GM21786 (cell line): ENCODE measurements at regions not wholly inside any gene's neighbourhood (a gene's known extent, or its start where the extent isn't known, plus 50 kb on each side); places are given as distances from the start of the nearest gene placed in this dataset.
"Not testable (repeated sequence)": the region's sequence is repeated elsewhere in the genome, so short reads cannot be mapped to it uniquely, and the experiment has no call there.

Experiments used
- ATAC-seq: cut with Tn5 transposase; IDR thresholded peaks from one replicate; pipeline ENCODE4 v1.9.1; 2021; ENCODE audit not compliant: unreplicated experiment

GRCh38 chr4:138113819-138114400 is 128.2 kb downstream of the SLC7A11 start:
- no peak for ATAC-seq

GRCh38 chr4:138112890-138113289 is 129.3 kb downstream of the SLC7A11 start:
- not testable (repeated sequence) for ATAC-seq

DNA sequence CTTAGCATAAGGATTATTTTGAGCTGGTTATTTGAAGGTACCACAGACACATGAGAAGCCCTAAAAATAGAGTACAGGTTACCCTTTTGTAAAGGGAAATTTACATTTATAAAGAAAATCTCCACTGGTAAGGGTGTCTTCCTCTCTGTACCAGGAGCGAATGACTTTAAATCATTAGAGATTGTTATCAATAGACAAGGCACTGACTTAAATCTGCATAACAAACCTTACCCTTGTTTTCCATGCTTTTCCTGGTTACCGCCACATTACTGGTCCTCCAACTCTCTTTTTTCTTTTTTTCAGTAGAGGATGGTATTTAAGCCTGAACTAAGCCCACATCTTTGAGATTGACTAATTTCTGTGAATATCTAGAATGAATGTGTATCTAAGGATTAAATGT is 129.8 kb downstream of the SLC7A11 start:
- no peak for ATAC-seq

DNA sequence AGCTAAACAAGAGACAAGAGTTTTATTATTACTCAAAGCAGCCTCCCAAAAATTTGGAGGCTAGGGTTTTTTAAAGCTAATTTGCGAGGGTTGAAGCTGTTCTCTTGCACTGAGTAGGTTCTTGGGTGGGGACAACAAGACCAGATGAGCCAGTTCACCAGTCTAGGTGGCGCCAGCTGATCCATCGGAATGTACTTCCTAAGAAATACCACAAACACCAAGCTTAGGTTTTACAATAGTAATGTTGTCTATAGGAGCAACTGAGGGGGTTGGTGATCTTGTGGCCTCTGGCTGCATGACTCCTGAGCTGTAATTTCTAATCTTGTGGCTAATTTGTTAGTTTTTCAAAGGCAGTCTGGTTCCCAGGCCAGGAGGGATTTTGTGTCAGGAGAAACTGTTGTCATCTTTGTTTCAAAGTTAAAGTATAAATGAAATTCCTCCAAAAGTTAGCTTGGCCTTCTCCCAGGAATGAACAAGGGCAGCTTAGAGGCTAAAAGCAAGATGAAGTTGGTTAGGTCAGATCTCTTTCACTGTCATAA is 130.6 kb downstream of the SLC7A11 start:
- ATAC-seq = no peak

DNA sequence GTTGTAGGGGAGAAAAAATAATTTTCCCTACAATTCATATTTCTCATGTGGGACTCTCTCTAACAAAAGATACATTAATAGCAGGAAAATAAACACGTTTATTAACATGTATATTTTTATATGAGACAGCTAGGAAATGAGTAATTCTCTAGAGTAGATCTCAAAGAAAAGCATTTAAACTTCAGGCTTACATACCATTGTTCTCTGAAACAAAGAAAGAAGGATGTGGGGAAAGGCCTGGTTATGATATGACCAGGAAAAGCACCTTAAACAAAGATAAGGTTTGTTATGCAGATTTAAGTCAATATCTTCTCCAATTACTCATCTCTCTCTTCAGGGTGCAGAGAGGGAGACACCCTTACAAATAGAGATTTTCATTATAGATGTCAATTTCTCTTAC is 131.3 kb downstream of the SLC7A11 start:
- no peak for ATAC-seq

- ATAC-seq = no peak
Measured at GRCh38 chr4:138107023-138107422, 135.1 kb downstream of the SLC7A11 start.

DNA sequence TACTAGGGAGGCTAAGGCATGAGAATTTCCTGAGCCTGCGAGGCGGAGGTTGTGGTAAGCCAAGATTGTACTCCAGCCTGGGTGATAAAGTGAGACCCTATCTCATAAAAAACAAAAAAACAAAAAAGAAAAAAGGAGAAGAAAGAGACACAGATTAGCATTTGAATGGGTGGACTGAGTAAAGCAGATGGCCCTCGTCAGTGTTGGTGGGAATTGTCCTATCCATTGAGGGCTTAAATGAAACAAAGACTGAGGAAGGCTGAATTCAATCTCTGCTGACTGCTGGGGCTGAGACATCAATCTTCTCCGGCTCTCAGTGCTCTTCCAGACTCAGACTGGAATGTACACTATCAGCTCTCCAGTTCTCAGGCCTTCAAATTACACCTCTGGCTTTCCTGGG is 136.8 kb downstream of the SLC7A11 start:
- no peak for ATAC-seq

DNA sequence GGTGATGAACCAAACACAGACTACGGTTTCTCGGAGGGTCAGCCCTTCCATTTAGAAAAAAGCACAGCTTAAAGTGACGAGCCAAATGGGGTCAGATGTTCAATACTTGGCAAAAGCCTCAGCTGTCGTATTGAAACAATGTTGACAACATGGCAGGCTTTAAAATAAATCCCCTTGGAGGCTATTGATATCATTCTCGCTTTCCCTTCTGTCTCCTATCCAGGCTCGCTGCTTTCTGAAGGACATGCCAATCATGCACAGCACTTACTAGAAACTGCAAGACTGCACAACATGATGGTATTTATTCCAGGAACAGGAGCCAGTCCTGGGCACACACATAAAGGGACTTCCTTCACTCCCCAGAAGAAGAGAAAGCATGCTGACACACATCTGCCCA is 137.9 kb downstream of the SLC7A11 start:
- no peak for ATAC-seq

GRCh38 chr4:138103597-138104283 is 138.4 kb downstream of the SLC7A11 start:
- no peak for ATAC-seq

- ATAC-seq = no peak
Measured at GRCh38 chr4:138099385-138099784, 142.8 kb downstream of the SLC7A11 start.

GRCh38 chr4:138097912-138098600 is 144.1 kb downstream of the SLC7A11 start:
- ATAC-seq = no peak

GRCh38 chr4:138096384-138097062 is 145.6 kb downstream of the SLC7A11 start:
- no peak for ATAC-seq

- ATAC-seq = no peak
Measured at GRCh38 chr4:138095378-138095777, 146.8 kb downstream of the SLC7A11 start.

- no peak for ATAC-seq
Measured at GRCh38 chr4:138092060-138092459, 150.1 kb downstream of the SLC7A11 start.

DNA sequence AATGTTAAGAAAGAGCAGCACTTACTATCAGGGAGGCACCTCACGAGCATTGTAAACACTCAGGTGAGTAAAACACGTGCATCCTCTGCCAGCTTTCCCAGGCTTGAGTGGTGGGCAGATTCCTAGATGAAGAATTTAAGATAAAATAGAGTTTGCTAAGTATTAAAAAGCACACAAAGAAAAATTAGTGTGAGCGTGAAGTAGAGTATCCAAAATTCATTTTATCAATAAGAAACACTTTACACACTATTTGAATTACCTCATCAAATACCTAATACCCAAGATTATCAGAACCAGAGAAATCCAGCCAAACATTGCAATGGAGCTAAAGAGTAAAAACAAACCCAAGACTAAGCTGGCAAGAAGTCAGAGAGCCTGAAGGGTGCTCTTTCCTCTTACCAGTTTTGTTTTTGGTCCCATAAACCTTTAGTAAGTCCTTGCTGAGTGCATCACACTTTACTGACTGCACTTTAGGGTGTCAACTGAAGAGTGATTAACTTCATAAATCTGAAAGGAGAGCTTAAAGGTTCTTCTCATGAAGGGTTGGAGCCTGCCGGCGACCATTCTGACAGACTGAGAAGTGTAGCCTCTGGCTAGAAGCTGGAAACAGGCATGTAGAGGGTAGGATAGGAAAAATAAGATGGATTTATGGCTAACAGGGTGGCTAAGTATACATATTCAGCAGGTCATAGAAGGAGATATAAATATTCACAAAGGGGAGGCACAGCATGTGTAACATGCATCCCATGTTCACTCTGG is 151.1 kb downstream of the SLC7A11 start:
- ATAC-seq = no peak

GRCh38 chr4:138090150-138090917 is 151.8 kb downstream of the SLC7A11 start:
- peak; percentile 79 for ATAC-seq

GRCh38 chr4:138088449-138089208 is 153.5 kb downstream of the SLC7A11 start:
- no peak for ATAC-seq

- ATAC-seq = no peak
Measured at GRCh38 chr4:138087066-138087719, 155.0 kb downstream of the SLC7A11 start.

DNA sequence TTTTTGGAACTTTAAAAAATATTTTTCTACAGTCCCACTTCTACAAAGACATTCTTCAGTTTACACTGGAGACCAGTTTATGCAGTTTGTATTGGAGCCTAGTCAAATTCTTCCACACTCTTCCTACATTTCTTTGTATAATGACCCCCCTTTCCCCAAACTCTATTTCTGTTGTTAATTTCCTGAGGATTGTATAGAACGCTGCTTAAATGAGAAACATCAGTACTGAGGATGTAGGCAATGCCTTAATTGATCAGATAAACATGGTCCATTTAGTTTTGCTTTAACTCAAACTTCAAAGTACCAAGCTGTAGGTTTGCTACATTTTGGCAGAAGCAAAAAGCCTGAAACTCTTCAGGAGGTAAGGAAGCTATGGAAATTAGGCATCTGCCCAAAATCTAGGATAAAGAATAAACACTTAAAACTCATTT is 155.5 kb downstream of the SLC7A11 start:
- no peak for ATAC-seq
